Fibroblast of mammary gland (primary cell): ENCODE measurements at regions not wholly inside any gene's neighbourhood (a gene's known extent, or its start where the extent isn't known, plus 50 kb on each side); places are given as distances from the start of the nearest gene placed in this dataset.

Experiments used
- DNase-seq: peaks from one replicate; pipeline ENCODE4 v3.0.0-alpha.2; 2010; ENCODE audit warnings: low read depth
- H3K4me3 ChIP-seq: 2 replicates; pipeline ENCODE4 v1.5.1; 2011; ENCODE audit warnings: low read depth, mild to moderate bottlenecking, low read length, moderate library complexity; ENCODE audit not compliant: control insufficient read depth
- TF ChIP-seq, protein P1 (sequence below): conservative IDR thresholded peaks from 2 replicates; pipeline ENCODE4 v1.5.1; 2011; ENCODE audit warnings: low read depth, low read length, inconsistent platforms; ENCODE audit not compliant: control insufficient read depth, insufficient read depth

DNA sequence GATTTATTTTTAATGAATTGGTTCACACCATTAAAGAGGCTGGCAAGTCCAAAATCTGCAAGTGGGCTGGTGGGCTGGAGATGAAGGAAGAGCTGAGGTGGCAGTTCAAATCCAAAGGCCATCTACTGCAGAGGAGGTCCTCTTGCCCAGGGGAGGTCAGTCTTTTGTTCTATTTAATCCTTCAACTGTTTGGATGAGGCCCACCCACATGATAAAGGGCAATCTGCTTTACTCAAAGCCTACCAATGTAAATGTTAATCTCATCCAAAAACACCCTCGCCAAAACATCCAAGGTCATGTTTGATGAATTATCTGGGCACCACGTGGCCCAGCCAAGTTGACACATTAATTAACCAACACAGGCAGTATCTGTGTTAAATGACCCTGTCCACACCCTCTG is 99.0 kb downstream of the RRAGC start:
- H3K4me3 ChIP-seq = no peak overlapping the region
- no peak for DNase-seq
- TF ChIP-seq, protein P1, sequence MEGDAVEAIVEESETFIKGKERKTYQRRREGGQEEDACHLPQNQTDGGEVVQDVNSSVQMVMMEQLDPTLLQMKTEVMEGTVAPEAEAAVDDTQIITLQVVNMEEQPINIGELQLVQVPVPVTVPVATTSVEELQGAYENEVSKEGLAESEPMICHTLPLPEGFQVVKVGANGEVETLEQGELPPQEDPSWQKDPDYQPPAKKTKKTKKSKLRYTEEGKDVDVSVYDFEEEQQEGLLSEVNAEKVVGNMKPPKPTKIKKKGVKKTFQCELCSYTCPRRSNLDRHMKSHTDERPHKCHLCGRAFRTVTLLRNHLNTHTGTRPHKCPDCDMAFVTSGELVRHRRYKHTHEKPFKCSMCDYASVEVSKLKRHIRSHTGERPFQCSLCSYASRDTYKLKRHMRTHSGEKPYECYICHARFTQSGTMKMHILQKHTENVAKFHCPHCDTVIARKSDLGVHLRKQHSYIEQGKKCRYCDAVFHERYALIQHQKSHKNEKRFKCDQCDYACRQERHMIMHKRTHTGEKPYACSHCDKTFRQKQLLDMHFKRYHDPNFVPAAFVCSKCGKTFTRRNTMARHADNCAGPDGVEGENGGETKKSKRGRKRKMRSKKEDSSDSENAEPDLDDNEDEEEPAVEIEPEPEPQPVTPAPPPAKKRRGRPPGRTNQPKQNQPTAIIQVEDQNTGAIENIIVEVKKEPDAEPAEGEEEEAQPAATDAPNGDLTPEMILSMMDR = no peak

GRCh38 chr1:38758820-38759219 is 100.8 kb downstream of the RRAGC start:
- no peak overlapping the region for H3K4me3 ChIP-seq
- TF ChIP-seq, protein P1 = no peak
- DNase-seq = no peak

- DNase-seq = no peak
- TF ChIP-seq, protein P1 = no peak
- H3K4me3 ChIP-seq = no peak overlapping the region
Measured at GRCh38 chr1:38746941-38747600, 112.5 kb downstream of the RRAGC start.

DNA sequence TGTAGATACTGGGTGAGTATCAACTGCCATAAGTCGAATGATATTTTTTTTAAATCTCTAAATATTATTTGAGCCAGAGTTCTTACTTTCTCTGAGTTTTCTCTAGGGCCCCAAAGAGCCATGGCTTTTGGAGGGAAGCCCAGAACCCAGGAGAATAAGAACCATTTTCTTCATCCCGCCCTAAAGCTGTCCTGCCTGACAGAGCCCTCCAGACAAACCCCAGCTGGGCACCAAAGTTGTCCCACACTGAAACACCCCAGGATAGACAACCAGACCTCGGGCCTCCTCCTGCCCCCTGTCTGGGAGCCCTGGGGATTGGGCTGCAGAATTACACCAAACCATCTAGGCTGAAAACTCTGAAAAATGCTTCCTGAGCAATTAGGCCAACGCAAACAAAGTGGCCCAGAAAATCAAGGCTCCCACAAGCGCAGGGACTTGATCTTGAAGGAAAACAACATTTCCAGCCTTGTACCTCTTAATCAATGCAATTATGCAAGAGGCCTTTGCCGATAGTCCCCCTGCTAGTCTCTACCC is 113.1 kb downstream of the RRAGC start:
- no peak for DNase-seq
- no peak overlapping the region for H3K4me3 ChIP-seq
- TF ChIP-seq, protein P1 = no peak

DNA sequence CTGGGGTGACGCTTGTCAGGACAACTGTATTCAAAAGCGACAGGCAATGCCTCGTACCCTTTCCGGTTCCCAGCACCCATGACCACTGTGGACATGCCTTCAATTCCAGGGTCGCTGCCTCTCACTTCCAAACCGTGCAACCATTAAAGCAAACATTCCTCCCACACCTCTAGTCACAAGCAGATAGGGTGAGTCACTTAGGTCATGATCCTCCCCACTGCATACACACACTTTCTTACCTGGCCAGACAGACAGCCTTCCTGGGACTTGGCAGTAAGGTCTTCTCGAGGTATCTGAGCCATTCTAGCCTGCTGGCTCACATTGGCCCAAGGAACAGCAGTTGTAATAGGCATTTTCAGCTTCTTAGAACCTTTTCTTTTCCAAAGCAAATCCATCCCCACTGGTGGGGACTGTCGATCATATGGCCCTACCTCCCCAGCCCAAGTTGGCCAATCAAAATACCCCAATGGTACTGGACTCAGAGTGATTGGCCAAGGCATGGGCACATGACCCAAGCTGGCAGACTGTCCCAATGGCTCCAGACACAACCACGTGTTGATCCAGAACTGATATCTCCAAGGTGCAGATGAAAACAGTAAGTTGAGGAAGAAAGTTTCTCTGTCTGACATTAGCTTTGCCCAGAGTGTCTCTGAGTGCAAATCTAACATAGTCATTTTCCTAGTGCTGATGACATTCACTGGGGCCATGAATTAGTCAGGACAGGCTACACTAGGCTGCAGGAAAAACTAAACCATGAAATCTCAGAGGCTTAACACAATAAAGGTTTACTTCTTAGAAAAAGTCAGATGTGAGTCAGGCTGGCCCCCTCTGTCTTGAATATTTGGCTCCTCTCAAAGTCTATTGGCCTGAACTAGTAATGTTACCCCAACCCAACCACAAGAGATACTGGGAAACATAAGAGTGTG is 113.8 kb downstream of the RRAGC start:
- no peak overlapping the region for H3K4me3 ChIP-seq
- no peak for DNase-seq
- TF ChIP-seq, protein P1 = no peak

GRCh38 chr1:38744452-38745350 is 114.9 kb downstream of the RRAGC start:
- no peak for DNase-seq
- TF ChIP-seq, protein P1 = no peak
- H3K4me3 ChIP-seq = no peak overlapping the region
